ENCODE measurements at regions not wholly inside any gene's neighbourhood (a gene's known extent, or its start where the extent isn't known, plus 50 kb on each side); places are given as distances from the start of the nearest gene placed in this dataset.

- no peak for TF ChIP-seq EZH2phosphoT487 (IDR thresholded peaks at IDR 0.05; ENCODE audit: borderline replicate concordance, low read depth, low read length)
- TF ChIP-seq CTCF (conservative IDR thresholded peaks at IDR 0.05; ENCODE audit: low read length) = no peak
Measured at GRCh38 chr12:126493366-126494108, 1428.3 kb downstream of the AACS start.
